Activated CD4-positive, alpha-beta T cell treated with anti-CD3 and anti-CD28 coated beads for 48 hours (primary cell): ENCODE measurements at regions not wholly inside any gene's neighbourhood (a gene's known extent, or its start where the extent isn't known, plus 50 kb on each side); places are given as distances from the start of the nearest gene placed in this dataset.

Experiments
- DNase-seq: peaks from one replicate; pipeline ENCODE4 v3.0.0-alpha.2; 2020

DNA sequence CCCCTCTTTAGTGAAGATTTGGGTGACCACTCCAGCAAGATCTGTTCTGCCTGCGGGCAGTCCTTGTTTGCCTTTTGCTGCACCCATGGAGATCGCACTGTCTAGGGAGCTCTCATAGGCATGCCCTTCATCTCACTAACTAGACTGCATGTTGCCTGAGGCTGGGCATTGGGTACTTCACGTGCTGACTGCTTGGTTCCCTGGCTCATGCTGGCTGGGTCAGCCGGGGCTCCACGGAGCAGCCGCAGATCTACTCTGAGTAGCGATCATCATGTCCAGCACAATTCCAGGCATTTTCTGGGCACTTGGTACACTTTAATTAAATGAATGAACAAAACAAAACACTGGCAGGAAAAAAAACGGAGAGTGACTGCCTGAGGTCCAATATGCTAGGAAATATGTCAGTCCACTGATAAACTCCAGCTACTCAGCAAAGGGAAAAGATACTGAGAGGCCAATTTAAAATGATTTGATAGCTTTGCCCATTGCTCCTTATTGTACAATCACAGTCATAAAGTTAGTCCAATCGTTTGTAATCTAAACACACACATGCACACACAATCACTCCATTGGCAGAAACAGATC lies 220.3 kb downstream of the C1D start:
- no peak for DNase-seq

DNA sequence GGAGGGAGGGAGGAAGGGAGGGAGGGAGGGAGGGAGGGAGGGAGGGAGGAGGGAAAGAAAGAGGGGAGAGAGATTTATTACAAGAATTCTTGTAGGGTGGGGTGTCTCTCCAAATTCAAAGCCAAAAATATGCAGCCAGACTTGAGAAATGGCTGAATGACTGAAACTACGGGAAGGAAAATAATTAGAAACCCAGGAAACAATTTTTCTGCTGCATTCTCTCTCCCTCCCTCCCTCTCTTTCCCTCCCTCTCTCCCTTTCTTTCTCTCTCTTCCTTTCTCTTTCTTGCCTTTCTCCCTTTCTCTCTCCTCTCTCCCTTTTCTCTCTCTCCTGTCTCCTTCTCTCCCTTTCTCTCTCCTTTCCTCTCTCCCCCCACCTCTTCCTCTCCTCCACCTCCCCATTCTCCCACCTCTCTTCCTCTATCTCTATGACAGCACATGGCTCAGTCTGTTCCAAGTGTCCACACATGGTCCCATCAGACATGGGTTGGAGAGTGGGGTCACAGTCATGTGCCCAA lies 218.7 kb downstream of the C1D start:
- DNase-seq: no peak

DNA sequence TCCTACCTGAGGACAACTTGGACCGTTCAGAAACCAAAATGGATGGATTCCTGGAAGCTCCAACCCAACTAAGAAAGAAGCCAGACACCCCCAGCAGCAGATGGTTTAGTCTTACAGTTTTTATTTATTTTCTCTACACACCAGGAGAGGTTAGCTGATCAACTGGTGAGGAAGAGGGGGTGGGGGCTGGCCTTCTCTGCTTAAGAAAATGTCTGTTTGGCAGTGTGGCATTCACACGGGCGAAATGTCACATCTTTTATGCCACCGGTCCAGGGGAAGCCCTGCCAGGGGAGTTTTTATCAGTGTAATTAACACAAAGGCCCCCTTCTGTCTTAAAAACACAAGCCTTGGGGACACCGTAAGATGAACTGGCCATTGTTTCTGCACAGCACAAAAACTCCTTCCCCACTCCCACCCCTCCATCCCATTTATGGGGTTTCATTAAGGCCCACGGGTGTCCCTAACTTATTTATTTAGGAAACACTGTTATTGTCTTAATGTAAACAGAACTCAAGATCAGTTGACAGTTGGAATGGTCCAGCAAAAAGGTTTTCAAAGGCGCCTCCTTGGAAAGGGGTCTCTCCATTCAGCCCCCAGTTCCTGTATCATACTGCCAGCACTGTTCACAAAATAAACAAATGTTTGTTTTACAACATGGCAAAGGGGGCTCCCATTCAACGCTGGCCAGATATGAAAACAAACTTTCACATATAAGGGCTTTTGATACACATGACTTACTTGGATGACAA lies 217.0 kb downstream of the C1D start:
- no peak for DNase-seq

DNA sequence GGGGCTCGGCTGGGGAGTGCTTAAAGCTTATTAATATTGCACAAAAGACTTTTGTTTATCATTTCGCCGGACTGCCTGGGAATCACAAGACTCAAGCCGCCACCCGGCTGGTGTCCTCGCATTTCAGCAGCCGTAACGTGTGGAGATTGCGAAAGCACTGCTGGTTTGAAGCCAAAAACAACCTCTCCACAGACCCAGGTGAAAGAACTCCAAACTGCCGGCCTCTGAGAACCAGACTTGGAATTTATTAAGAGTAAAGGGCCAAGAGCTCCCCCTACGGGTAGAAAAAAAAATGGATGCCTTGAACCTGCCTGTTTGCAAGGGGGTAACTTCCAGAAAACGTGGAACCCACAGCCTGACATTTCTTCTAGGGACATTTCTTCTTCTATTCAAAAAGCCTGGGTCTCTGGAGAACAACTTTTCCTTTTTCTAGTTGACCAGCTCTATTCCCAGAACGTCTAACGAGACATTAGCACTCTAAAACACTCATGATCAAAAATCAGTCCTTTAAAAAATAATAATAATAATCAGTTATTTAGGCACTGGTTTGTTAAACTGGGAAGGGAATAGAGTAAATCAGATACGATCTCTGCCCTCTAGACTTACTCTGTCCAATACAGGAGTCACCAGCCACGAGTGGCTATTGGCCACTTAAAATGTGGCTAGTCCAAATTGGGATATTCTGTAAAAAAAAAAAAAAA lies 216.3 kb downstream of the C1D start:
- peak; percentile 50 for DNase-seq

DNA sequence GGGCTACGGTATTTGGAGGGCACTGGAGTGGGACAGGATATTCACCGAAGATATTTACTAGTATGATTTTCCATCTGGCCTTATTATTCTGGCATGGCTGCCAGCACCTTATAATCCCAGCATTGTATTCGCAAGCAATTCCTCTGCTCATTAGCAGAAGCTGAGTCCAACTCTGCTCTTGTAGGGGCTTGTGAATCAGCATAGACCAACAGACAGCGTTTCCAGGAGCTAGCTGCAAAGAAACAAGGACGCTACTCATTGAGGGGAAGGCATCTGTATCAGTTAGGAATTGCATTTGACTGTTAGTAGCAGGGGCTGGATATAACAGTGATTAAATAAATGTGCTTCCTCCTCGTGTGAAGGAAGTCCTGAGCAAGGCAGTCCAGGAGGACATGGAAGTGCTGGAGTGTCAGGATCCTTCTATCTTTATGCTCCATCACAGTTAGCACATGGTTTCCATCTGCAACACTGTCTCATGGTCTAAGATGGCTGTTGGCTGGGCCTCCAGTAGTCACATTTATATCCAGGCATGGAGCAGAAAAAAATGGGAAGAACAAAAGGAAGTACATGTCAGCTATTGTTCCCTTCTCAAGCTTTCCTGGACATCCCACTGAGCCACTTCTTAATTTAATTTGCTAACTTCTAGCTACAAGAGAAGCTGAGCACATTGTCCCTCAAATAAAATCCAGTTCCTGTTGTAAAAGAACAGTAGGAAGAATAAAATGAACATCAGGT lies 214.1 kb downstream of the C1D start:
- no peak for DNase-seq

DNA sequence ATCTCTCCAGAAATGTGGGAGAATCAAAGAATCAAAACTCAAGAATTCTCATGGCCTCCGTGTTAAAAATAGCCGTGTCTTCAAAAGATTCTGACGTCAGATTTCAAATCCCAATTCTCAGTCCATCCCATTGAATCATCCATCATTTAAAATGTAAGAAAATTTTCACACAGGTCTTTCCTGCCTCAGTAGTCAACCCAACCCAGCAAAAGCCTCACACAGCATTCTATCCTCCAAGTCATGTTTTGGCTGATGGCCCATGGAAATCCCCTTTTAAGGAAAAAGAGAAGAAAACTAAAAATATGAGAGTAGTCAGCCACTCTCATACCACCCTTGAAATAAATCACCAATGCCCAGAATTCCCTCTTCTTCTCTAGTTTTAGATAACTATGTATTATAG lies 211.8 kb downstream of the C1D start:
- DNase-seq: no peak

DNA sequence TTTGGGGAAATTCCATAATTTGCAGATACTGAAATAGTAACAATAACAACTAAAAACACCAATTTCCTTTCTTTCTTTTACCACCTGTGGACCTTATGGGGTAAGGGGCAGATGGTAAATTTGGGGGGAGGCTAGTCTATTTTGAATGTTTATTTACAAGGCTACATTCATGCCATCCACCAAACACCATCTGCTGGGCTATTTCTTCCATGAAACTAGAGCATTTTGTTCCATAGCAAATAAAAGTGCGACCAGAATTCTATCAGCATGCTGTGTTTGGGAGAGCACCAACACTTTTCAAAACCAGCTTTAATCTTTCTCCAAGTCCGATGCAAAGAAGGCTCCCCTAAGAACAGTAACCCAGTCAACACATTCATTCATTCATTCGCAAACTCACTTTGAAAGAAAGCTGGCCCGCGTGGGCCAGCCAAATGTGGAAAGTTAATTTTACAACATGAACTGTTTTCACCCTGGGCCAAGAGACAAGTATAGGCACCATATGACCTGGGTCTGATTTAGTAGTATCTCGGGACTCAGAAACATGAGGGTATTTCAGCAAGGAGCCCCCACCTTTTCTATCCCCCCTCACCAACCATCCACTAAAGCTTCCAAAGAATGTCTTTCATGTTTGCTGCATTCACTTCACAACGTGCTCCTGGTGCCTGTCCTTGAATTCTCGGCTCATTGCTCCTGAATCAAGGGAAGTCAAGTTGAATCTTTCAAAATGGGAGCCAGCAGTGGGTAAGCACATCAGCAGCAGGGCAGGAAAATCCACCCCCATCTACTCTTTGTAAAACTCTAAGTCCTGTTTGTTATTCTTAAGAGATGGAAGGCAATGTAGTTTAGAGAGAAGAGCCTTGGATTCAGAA lies 210.6 kb downstream of the C1D start:
- no peak for DNase-seq

DNA sequence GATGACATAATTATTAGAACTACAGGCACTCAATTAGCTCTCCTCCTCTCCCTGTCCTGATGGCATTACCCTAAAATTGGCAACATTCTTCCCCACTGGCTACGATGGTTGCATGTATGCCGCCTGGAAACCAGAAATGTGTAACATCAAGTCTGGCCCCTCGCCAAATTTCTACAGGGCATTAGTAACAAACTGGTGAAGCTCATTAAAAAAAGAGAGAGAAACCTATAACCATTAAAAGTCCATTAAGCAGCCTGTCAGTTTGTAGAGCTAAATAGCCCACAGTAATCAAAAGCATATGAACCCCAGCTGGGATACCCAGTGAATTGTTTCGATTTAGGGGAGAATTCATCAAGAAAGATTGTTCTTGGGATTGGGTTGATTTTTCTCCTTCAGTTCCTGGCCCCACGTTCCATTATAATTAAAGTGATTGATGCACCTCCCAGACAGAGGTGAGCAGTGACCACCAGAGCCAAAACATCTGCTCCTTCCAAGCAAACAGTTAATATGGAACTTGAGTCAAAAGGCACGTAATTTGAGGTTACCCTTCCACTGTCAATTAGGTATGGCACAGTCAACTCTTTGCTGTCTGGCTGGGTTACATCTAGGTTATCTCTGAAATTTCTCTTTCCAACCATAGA lies 208.6 kb downstream of the C1D start:
- DNase-seq: no peak

DNA sequence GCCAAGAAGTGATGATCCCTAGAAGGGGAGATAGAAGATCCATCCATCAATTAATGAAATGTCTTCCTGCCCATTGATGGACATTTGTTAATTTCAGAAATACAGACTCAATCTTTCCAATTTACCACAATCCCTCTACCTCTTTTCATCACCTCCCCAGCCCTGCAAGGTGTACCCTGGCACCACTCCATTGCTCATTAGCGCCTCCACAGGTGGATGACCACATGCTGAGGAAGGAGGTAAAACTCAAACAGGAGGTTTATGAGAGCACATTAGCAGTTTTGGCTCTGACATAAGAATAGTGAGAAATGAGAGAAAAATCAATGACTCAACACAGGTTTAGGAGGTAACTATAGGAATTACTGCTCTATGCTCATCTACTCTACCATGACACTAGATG lies 208.0 kb downstream of the C1D start:
- DNase-seq: peak; percentile 13

DNA sequence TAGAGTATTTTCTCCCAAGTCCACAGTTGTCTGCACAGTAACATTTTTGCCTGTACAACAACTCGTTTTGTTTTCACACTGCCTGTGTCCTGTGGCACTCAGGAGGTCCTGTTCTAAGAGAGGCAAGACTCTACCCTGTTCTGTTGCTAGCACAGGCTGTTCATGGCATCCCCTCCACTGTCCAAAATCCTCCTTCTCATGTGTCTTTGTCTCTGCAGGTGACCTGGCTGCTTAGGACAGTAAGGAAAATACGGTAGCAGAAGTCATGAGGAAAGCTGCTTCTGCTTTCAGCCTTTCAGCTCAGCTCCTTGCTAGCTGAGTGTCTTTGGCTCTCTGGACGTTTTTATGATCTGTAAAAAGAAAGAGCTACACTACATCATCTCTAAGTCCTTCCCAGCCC lies 205.9 kb downstream of the C1D start:
- no peak for DNase-seq

DNA sequence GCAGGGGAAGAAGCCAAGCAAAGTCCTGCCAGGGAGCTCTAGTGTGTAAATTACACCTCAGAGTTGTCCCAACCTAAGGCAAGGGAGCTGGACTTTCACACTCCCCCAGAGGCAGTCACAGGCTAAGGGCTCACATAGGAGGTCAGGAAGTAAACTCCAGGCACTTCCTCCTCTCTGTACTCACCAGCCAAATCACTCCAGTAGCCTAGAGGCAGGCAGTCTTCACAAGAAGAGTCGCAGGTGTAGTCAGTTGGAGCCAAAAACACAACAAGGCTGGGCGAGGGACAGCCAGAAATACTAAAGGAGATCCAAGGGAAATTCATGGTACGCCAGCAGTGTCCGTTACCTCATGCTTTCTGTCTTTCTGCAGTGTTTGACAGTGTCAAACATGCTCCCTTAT lies 205.0 kb downstream of the C1D start:
- no peak for DNase-seq

DNA sequence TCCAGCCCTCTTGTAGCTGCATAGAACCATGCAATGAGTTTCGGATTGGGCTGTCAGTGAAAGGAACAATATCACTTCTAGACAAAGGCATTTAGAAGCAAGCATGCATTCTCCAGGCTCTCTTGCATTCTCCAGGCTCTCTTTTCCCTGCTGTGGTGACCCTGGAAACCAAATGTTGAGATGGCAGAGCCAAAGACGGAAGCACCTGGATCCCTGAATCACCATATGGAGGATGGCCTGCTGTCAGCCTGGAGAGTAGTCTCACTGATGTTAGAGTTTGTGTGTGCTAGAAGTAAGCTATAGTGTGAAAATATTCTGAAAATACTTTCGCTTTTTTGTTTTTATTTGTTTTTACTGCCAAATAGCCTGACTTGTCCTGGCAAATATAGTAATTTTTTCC lies 203.9 kb downstream of the C1D start:
- DNase-seq: no peak

DNA sequence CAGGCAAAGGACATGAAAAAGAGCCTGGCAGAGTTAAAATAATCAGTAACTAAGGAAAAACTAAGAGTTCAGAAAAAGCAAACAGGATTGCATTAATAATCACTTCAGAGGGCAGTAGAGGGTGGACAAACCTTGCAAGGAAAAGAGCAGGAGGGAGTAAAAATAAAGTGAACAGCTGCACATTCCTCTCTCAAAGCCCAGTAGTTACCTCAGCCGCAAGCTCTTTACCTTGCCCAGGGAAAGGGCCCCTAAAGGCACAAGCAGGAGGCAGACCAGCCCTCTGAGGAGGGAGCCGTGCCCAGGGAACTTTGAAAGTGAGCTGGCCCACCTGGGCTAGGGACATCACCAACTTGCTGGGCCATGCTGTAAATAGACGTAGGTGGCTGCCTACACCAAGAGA lies 196.9 kb downstream of the C1D start:
- DNase-seq: no peak

DNA sequence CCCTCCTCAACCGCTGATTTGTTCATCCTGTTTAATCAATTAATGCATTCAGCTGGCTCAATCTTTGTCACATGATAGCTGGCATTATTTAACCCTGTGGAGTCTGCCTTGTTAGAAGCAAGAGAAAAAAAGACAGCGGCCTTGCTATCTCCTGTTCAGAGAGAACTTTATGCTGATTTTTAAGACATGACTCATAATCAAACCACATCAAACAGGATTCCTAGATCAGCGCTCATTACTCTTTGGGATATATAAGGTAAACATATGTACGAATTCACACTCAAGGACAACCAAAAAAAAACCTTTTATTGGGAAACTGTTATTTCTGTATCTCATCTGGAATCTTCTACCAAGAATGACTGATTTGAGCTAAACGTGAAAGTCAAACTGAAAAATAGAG lies 195.1 kb downstream of the C1D start:
- no peak for DNase-seq

DNA sequence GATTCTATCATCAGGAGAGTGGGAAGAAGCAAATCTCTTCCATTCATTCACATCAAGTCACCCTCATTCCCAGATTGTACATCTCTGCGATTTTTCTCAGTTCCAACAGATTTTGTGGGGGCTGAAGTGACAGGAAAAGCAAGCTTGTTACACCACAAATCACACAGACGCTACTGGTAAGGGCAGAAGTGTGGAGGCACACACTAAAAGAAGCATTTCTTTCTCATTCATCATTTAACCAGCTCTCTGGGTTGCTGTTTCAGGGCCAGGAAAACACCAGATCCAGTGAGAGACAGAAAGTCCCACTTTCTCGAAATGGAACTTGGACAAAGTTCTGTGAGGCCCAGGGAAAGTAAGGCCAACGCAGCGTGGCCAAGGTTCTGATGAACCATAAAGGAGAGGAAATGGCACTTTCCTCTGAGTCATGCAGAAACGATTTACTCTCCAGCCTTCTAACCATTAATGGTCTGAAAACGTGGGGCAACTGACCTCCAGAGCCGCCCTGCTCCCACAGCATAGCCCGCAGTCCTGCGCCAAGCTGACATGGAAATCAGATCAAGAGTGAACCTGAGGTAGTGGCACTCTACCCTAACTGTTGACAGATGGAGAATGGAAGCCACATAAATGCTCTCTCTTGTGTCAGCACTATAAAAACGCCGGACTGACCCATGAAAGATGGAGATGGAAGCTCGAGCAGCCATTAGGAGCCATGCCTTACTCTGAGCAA lies 191.0 kb downstream of the C1D start:
- no peak for DNase-seq

DNA sequence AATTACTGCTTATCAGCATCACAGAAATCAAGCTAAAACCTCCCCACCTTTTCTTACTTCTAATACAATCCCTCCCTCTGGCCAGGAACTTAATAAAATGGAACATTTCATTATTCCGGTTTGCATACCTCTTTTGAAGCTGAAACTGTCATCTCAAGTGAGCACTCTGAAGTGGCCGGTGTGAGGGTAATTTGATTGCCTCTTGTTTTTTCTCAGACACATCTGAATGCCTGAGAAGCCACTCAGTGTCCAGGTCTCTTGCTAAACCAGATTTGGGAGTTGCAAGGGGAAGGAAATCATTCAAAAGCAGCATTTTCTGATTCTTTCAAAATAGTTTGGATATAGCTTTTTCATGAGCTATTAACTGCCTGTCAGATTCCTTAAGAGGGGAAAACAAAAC lies 190.3 kb downstream of the C1D start:
- no peak for DNase-seq

DNA sequence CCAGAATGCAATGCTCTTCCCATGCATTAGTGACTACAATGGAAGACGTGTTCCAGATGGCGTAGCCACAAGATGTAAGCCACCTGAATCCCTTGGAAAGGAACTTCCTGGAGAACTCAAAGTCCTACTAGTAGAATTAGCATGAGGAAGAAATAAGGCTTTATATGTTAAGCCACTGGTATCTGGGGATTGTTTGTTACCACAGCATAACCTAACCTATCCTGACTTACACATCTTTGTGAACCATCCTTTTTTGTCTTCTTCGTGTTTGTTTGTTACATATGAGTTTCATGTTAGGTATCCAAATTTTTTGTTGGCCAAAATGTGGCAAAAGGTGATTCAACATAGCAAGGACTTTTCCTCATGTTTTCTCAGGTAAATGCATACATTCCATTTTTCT lies 188.9 kb downstream of the C1D start:
- no peak for DNase-seq

DNA sequence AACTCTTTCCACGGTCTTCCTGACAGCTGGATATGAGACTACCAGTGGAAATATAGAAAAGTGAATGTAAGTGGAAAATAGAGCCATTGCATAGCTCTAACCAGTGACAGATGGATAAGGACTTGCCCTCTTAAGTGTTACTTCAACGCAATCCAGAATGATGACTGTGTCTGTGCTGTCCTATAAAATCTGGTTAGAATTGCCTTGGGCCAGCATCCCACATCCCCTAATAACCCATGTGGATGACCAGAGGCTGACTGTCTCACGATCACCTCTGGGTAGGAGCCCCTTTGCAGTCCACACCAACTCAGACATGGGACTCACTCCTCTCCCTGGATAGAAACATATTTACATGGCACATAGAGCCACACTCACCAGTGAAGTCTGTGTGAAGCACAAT lies 186.6 kb downstream of the C1D start:
- no peak for DNase-seq

DNA sequence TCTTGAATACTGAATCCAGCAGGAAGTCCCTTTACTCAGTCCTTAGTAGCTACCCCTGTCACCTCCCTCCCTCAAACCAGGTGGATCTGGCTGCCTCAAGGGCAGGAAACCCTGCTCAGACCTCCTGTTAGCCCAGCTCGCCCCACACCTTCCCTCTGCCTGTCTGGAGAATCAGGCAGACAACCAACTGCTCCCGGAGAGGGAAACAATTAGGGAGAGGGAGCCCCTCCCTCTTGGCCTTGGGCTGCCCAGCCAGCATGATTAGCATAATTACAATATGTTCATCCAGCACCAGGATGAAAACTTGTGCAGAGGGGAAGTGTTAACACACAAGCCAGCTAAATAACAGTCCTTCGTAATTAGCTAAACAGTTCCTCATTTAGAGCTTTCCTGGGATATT lies 185.5 kb downstream of the C1D start:
- DNase-seq: no peak

DNA sequence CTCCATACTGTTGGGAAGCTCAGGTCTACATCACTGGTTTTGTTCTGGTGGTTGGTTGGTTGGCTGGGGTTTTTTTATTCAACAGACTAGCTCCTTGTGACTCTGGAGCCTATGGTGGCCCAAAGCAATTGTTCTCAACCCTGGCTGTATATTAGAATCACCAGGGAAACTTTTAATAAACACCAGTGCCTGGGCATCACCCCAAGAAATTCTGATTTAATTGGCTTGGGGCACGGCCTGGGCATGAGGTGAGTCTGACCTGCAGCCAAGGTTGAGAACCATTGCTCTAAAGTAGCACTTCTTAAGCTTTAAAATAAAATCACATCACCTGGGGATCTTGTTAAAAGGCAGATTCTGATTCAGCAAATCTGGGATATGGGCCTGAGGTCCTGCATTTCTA lies 184.1 kb downstream of the C1D start:
- no peak for DNase-seq

DNA sequence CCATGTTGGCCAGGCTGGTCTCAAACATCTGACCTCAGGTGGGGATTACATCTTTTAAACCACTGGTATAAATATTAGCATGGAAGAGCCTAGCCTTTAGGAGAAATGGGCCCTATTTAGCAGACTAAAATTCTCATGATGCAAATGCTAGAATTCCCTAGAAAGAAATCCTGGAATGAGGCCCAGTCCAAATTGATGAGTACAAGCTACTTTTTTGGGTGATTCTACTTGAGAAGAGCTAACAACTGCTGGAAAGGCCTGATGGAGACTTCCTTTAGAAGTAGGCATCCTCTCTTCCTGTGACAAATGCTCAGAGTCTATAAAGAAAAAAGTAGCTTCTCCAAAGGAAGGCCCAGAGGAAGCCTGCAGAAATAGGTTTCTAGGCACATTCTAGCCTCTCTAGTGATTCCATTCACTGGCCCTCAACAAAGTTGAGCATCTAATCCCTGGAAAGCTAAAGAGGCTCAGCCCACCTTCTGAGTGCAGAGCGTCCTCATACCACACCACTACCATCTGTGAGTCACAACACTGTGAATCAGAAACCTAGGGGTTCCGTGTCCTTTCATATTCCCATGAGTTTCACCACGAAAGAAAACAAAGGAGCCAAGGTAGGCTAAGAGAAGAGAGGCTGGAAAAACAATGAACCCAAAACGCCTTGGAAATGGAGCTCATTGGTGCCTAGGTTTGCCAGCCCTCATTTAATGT lies 183.1 kb downstream of the C1D start:
- DNase-seq: no peak
